Spleen (tissue), 11 donors: ENCODE measurements at regions not wholly inside any gene's neighbourhood (a gene's known extent, or its start where the extent isn't known, plus 50 kb on each side); places are given as distances from the start of the nearest gene placed in this dataset.

ENCODE experiments used
- DNase-seq: peaks from one replicate; pipeline ENCODE4 v3.0.0-alpha.2; 2020
- H3K27ac ChIP-seq, 8 donors: fragments of 200-600 bp; sonication (generic) in 7 of 8; 1 replicate in 4 of 8; 2 replicates in 4 of 8; pipeline versions ENCODE4 v1.5.0 to v1.8.0; 2016 to 2021; ENCODE audit warnings: inconsistent platforms in 4 of 8, mild to moderate bottlenecking in 4 of 8, moderate library complexity in 1 of 8
- H3K27me3 ChIP-seq, 7 donors: fragments of 200-600 bp; sonication (generic) in 6 of 7; replicated peaks in 1 of 7; 1 replicate in 4 of 7; 2 replicates in 3 of 7; pipeline versions ENCODE4 v1.5.0 to v1.8.0; 2016 to 2021; ENCODE audit warnings: inconsistent platforms in 3 of 7, mild to moderate bottlenecking in 1 of 7
- H3K36me3 ChIP-seq, 6 donors: fragments of 200-600 bp; sonication (generic) in 5 of 6; 1 replicate in 4 of 6; 2 replicates in 2 of 6; pipeline versions ENCODE4 v1.5.0 to v1.8.0; 2016 to 2021; ENCODE audit warnings: inconsistent platforms in 2 of 6
- H3K4me1 ChIP-seq, 6 donors: fragments of 200-600 bp; sonication (generic) in 5 of 6; 1 replicate in 3 of 6; 2 replicates in 3 of 6; pipeline versions ENCODE4 v1.5.0 to v1.8.0; 2016 to 2021; ENCODE audit warnings: inconsistent platforms in 3 of 6
- H3K4me3 ChIP-seq, 8 donors: fragments of 200-600 bp; sonication (generic) in 7 of 8; 1 replicate in 4 of 8; 2 replicates in 4 of 8; pipeline versions ENCODE4 v1.5.0 to v1.8.0; 2016 to 2021; ENCODE audit warnings: inconsistent platforms in 4 of 8, mild to moderate bottlenecking in 4 of 8, moderate library complexity in 2 of 8
- H3K9me3 ChIP-seq, 8 donors: fragments of 200-600 bp; sonication (generic) in 7 of 8; 1 replicate in 4 of 8; 2 replicates in 4 of 8; pipeline versions ENCODE4 v1.5.0 to v1.8.0; 2016 to 2021; ENCODE audit warnings: inconsistent platforms in 4 of 8
- CTCF ChIP-seq, 11 experiments: fragments of 200-600 bp in 7 of 11; fragments of 450-650 bp in 4 of 11; sonication (generic) in 4 of 11; IDR thresholded peaks in 8 of 11; conservative IDR thresholded peaks in 3 of 11; 1 replicate in 7 of 11; 2 replicates in 4 of 11; pipeline versions ENCODE4 v1.4.0 to v1.8.0; 2016 to 2021; ENCODE audit warnings: antibody characterized with exemption in 11 of 11, inconsistent platforms in 4 of 11, mild to moderate bottlenecking in 1 of 11
- POLR2A ChIP-seq, 3 donors: fragments of 450-650 bp; IDR thresholded peaks; one replicate each; pipeline ENCODE4 v1.5.1; 2017; ENCODE audit warnings: antibody characterized with exemption in 3 of 3, mild to moderate bottlenecking in 1 of 3
- POLR2AphosphoS5 ChIP-seq, 3 donors: sonication (generic); formaldehyde crosslinking; IDR thresholded peaks; one replicate each; pipeline ENCODE4 v1.5.1; 2017; ENCODE audit warnings: antibody characterized with exemption in 3 of 3
- WGBS, 5 donors: extraction: QIAGEN DNeasy Blood & Tissue Kit in 3 of 5; methylation state at CpG; one replicate each; pipeline versions ENCODE4 v1.1.5 to v1.1.7; 2013 to 2018; 5-methylcytosine and 5-hydroxymethylcytosine counted together
- intact Hi-C: fragments of 100-400 bp; cut with DNase I; formaldehyde crosslinking; loops from one replicate; pipeline ENCODE4 v1.15.0; 2023; ENCODE audit warnings: low total_unique reads
- donor health status: healthy with polysubstance abuse.
- donor health status: DM: no; HTN: no; CAD: no; lungs with moderate emphysema.
- donor health status: DM: no; HTN: no; CAD: no.
- donor health status: Bipolar disorder and iron deficiency.
- donor health status: healthy.
- donor health status: DM: no; HTN: no; CAD: no.
- donor health status: DM: yes; HTN: yes; CAD: no.

- Histone ChIP-seq H3K4me3 (no peak overlapping the region), H3K36me3 (no peaks in the 10 kb centered on the region), H3K27me3 (no peaks in the 10 kb centered on the region), H3K9me3 (no peaks in the 10 kb centered on the region), H3K4me1 (no peaks in the 10 kb centered on the region), H3K27ac (no peak overlapping the region)
- 64 to 89% (median 77%) methylated on average over 2 of the region's 2 CpGs for WGBS, 5 donors
- TF ChIP-seq CTCF (IDR thresholded peaks at IDR 0.05 in 8 of 11, conservative IDR thresholded peaks at IDR 0.05 in 3 of 11), result no peak
- TF ChIP-seq POLR2AphosphoS5 (IDR thresholded peaks at IDR 0.05), result no peak
- no peak for TF ChIP-seq POLR2A (IDR thresholded peaks at IDR 0.05)
- intact Hi-C loops, result no loop called here
- DNase-seq, result no peak
Observed at GRCh38 chr5:78706381-78706780, 57.8 kb upstream of the LHFPL2 start.

GRCh38 chr5:78705826-78706225 is 57.3 kb upstream of the LHFPL2 start:
- Histone ChIP-seq H3K4me1 (no peaks in the 10 kb centered on the region), H3K27me3 (no peaks in the 10 kb centered on the region), H3K36me3 (no peaks in the 10 kb centered on the region), H3K4me3 (no peak overlapping the region), H3K27ac (no peak overlapping the region), H3K9me3 (no peaks in the 10 kb centered on the region)
- no peak for DNase-seq
- intact Hi-C loops, result no loop called here
- WGBS, 5 donors, result 78 to 88% (median 81%) methylated on average over 3 of the region's 3 CpGs
- TF ChIP-seq POLR2A (IDR thresholded peaks at IDR 0.05), result no peak
- TF ChIP-seq POLR2AphosphoS5 (IDR thresholded peaks at IDR 0.05), result no peak
- TF ChIP-seq CTCF (IDR thresholded peaks at IDR 0.05 in 8 of 11, conservative IDR thresholded peaks at IDR 0.05 in 3 of 11), result no peak

- DNase-seq, result no peak
- WGBS, 5 donors, result 64 to 80% (median 72%) methylated on average over 3 of the region's 3 CpGs
- Histone ChIP-seq H3K4me3 (no peak overlapping the region), H3K4me1 (no peaks in the 10 kb centered on the region), H3K9me3 (no peaks in the 10 kb centered on the region), H3K27me3 (no peaks in the 10 kb centered on the region), H3K36me3 (no peaks in the 10 kb centered on the region), H3K27ac (no peak overlapping the region)
- intact Hi-C loops, result no loop called here
- TF ChIP-seq CTCF (IDR thresholded peaks at IDR 0.05 in 8 of 11, conservative IDR thresholded peaks at IDR 0.05 in 3 of 11) (no peak), POLR2A (IDR thresholded peaks at IDR 0.05) (no peak), POLR2AphosphoS5 (IDR thresholded peaks at IDR 0.05) (no peak)
Observed at GRCh38 chr5:78701795-78702410, 53.3 kb upstream of the LHFPL2 start.

- H3K4me3 ChIP-seq, result no peak overlapping the region
- no peak for DNase-seq
- whole genome bisulfite sequencing, 5 donors, result 76 to 86% (median 83%) methylated on average over 6 of the region's 6 CpGs
- H3K9me3 ChIP-seq, result peaks cover 0 to 11% (median 0%) of the 10 kb centered on the region in 8 donors
- H3K36me3 ChIP-seq, result no peaks in the 10 kb centered on the region
- TF ChIP-seq CTCF (IDR thresholded peaks at IDR 0.05 in 8 of 11, conservative IDR thresholded peaks at IDR 0.05 in 3 of 11) (no peak), POLR2AphosphoS5 (IDR thresholded peaks at IDR 0.05) (no peak), POLR2A (IDR thresholded peaks at IDR 0.05) (no peak)
- no peaks in the 10 kb centered on the region for H3K27me3 ChIP-seq
- H3K27ac ChIP-seq, result no peak overlapping the region
- intact Hi-C loops, result no loop called here
- H3K4me1 ChIP-seq, result no peaks in the 10 kb centered on the region
Observed at GRCh38 chr5:78699552-78700153, 51.1 kb upstream of the LHFPL2 start.
